Epidermal melanocyte (primary cell): ENCODE measurements at regions not wholly inside any gene's neighbourhood (a gene's known extent, or its start where the extent isn't known, plus 50 kb on each side); places are given as distances from the start of the nearest gene placed in this dataset.

Source experiments
- DNase-seq: peaks from one replicate; pipeline ENCODE4 v3.0.0; 2011; ENCODE audit warnings: low spot score; ENCODE audit not compliant: insufficient read length

DNA sequence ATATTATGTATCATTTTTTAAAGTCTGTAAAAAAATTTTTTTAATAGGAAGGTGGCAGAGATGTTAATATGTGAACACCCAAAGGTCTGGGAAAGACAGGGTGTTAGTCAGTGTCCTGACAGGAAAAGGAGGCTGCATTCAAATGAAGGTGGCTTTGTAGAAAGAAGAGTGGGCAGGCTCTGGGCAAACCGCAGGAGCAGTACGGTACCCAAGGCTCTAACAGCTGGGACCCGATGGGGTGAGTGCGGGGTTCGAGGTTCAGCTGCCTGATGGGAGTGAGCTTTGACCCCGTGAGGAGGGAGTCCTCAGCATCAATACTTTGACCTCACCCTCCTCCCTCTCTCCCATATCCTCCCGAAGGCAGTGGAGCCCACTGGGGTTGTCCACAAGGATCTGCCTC lies 142.5 kb downstream of the C11orf91 start:
- DNase-seq: no peak

DNA sequence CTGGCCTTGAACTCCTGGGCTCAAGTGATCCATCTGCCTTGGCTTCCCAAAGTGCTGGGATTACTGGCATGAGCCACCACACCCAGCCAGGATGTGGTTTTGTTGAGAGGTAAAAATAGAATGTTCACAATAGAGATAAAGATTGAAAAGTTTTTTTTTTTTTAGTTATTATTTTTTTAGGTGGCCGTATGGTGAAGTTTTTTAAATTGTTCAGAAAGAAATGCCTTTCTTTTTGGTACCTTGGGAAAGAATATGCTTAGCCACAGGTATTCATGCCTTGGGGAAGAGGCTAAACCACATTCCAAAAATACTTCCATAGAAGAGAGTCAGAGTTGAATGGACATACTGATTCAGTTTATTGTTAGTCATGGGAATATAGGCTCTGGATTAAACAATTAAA lies 143.4 kb downstream of the C11orf91 start:
- DNase-seq: no peak

DNA sequence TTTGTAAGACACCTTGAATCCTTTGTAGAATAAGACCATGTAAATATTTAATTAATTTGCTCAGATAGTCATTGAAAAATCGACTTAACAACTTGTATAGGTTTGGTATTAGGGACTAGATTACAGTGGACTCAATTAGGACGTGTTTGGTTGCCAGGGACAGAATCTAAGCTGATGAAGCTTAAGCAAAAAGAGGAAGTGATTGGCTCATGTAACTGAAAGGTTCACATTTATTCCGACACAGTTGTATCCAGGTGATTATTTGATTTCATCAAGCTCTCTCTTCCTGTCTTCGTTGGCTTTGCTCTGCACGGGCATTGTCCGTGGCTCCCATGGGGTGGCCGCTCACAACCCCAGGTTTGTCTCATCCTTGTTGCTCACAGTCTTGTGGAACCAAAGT lies 146.4 kb downstream of the C11orf91 start:
- DNase-seq: no peak

DNA sequence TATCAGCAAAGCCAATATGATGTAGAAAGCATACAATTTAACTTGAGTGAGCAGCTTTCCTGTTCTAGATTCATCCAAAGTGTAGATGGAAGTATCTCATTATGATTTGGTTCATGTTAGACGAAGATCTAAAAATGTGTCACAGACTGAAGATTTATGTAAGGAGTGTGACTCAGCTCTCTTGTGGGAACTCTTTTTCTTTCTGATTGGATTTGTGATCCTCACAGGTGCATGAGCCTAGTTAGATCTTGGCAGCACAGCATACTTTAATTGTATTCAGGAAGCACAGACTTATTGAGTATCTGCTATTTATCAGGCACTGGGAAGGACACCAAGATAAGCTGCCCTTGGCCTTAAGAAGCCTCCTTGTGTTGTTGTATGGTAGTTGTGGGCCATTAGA lies 147.1 kb downstream of the C11orf91 start:
- no peak for DNase-seq

DNA sequence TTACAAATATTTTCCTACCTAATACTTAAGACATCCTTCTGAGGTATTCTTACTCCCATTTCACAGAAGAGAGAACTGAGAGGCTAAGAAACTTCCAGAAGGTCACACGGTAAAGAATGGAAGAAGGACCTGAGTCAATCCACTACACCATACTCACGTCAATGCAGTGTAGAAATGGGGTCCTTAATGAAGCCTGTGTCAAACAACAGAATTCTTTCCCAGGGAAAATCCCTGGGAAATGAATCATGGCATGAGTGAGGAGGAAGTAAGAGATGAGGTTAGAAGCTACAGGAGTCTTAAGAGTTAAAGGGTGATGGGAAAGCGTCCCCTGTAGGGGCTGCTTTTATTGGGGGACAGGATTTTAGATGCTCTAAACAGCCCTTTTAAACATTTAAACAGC lies 147.9 kb downstream of the C11orf91 start:
- no peak for DNase-seq

DNA sequence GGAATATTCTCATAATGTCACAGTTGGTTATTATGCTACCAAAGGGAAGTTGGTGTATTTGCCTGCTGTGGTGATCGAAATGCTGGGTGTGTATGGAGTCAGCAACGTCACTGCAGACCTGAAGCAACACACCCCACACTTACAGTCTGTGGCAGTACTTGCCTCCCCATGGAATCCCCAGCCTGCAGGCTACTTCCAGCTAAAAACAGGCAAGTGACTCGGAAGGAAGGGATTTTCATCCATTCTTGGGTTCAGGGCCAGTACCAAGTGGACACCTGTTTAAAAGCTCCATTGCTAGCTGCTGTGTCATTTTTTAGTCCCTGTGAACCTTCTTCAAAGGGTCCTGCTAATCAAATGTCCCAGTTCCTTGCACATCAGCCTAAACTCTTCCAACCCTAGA lies 149.6 kb downstream of the C11orf91 start:
- no peak for DNase-seq

DNA sequence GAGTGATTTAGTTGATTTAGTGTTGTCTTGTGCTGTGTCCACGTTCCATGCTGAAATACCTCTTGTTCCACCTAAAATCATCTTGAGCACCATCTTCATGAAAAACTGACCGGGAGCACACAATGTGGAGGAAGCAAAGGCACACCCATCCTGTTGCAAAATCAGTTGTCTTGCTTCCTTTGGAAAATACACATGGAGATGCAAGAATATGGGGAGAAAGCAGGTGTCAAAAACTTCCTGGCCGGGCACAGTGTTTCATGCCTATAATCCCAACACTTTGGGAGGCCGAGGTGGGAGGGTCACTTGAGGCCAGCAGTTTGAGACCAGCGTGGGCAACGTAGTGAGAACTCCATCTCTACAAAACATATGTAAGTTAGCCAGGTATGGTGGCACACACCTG lies 151.1 kb downstream of the C11orf91 start:
- no peak for DNase-seq

DNA sequence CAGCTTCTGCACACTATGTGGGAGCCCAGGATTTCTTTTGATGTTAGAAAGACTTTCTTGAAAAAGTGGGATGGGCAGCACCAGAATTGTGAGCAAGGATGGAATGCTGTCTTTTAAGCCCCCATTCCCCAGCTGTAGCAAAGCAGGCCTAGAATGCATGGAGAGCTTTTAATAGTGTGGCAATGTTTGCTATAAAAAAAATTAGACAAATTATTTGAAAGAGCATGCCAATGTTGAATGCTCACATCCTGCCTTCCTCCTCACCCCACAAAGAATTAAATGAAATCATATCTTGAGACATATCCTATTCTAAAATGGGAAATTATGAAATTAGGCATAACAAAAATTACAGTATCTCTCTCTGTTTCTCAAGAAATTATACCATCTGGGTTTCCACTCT lies 154.7 kb downstream of the C11orf91 start:
- no peak for DNase-seq

DNA sequence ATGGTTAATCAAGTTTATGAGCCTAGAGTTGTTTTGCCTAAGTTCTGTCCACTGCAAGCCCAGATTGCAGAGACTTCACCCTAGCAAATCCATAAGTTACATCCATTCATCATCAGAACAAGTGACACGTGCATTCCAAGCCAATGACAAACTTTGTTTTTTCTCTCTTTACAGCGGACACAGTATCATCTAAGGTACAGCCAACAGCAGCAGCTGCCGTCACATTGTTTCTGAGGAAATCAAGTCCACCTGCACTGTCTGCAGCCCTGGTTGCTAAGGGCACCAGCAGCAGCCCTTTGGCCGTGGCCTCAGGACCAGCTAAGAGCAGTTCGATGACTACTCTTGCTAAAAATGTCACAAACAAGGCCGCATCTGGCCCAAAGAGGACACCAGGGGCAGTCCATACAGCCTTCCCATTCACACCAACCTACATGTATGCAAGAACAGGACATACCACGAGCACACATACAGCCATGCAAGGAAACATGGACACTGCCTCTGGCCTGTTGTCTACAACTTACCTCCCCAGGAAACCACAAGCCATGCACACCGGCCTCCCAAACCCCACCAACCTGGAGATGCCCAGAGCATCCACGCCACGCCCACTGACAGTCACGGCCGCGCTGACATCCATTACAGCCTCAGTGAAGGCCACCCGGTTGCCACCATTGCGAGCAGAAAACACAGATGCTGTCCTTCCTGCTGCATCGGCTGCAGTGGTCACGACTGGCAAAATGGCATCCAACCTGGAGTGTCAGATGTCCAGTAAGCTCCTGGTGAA lies 155.8 kb downstream of the C11orf91 start:
- DNase-seq: no peak

DNA sequence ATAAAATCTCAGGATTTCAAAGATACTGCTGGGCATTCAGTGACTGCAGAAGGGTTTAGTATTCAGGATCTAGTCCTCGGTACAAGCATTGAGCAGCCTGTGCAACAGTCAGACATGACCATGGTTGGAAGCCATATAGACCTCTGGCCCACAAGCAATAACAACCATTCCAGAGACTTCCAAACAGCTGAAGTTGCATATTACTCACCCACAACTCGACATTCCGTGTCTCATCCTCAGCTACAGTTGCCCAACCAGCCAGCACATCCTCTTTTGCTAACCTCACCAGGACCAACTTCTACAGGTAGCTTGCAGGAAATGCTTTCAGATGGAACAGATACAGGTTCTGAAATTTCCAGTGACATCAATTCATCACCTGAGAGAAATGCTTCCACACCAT lies 156.8 kb downstream of the C11orf91 start:
- DNase-seq: no peak

DNA sequence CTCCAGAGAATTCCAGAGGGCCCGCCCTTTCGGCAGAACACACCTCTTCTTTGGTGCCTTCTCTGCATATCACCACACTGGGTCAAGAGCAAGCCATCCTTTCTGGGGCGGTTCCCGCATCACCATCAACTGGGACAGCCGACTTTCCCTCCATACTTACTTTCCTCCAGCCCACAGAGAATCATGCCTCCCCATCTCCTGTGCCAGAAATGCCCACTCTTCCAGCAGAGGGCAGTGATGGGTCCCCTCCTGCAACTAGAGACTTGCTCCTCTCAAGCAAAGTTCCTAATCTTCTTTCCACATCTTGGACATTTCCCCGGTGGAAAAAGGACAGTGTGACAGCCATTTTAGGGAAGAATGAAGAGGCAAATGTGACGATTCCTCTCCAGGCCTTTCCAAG lies 157.7 kb downstream of the C11orf91 start:
- peak; percentile 56 for DNase-seq

DNA sequence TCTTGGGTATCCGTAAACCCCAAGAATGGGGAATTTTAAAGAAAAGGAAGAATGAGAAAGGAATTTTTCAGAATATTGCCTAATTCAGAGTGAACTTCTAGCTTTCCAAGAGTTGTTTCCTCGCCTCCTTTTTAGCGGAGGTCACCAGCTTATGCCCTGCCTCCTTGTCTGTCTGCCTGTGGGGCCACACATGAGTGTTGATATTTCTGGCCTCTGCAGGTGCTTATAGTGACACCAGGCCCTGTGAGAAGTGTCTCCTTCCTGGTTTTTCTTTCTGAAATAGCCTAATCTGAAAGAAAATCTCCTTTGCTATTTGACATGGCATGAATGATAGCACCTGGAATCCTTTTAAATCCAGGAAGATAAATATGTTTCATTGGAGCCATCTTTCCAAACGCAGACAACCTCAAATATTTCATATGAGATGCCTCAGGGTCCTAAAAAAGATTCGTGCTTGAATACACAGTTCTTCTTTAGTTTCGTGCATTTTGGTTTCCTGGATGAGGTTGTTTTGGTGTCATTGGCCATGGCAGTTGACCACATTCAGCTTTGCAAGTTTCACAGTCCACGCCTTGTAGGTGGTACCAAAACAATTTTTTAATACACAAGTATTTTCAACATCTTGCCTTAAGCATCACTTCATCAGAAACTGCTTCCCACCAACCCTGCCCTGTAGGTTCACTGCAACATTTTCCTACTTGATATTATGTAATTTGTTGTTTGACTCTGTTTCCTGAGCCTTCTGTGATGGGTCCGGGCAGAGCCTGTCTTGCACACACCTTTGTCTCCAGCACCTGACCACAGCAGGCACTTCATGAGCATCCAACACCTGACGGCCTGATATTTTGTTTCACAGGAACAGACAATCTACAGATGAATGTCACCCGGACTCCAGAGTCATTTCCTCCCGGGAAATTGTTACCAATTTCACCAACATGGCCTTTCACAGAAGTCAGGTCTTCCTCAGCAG lies 159.4 kb downstream of the C11orf91 start:
- DNase-seq: no peak

DNA sequence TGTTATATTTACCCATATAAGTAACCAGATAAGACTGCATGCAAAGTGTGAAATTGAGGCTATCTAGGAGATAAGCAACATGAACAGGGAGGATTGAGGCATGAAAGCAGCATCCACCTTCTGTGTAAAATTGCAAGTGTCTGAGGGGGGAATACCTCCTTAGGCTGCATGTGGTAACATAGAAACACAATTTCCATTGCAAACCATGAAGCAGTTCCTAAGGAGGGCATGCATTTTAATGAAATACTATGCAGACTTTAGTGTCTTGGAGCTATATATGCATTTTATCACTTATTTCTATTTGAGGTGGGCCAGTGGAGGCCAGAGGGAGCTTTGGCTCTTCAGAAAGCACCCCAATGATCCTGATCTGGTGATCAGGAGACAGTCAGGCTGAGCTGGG lies 160.2 kb downstream of the C11orf91 start:
- no peak for DNase-seq

DNA sequence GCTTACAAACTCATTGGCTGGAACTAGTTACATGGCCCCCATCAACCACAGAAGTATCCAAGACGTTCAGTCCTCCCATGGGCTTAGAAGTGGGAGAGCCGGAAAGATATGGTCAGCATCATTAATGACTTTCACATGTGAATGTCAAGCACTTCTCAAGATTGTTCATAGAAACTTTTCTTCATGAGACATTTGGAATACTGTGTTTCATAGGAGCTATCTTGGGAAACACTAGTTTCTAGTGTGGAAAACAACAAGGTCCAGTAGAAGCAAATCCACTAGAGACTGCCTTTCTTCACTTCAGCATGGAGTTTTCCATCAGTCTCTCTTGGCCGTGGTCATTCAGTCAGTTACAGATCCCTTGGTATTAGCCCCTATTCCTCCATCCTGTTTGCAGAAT lies 160.9 kb downstream of the C11orf91 start:
- no peak for DNase-seq

DNA sequence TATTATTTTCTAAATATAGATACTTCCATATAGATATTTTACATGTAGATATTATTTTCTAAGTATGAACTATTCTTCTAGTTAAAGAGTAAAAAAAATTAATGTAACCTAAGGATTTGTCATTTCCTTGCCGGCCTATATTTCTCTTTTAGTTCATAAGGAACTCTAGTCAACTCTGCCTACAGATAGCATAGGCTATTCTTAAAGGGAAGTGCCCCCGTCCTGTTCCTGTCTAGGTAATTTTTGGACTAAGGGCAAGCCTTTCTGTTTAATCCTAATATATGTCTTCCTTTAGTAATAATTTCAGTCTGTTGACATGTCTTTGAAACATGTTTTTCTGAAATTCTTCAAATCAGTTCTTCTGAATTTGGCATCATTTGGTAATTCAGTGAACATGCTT lies 161.9 kb downstream of the C11orf91 start:
- DNase-seq: no peak

DNA sequence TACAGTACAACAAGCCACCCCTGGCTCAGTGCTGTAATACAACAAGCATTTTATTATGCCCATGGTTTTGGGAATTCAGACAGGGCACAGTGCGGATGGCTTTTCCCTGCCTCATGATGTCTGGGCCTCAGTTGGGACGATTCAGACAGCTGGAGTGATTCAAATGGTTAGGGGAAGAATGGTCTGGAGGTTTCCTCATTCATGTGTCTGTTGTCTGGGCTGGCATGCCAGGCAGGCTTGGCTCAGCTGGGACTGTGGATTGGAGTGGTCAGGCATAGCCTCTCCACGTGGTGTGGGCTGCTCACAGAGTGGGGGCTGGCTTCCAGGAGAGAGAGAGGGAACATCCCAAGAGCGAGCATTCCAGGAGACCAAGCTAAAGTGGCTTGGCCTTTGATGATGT lies 164.4 kb downstream of the C11orf91 start:
- no peak for DNase-seq

DNA sequence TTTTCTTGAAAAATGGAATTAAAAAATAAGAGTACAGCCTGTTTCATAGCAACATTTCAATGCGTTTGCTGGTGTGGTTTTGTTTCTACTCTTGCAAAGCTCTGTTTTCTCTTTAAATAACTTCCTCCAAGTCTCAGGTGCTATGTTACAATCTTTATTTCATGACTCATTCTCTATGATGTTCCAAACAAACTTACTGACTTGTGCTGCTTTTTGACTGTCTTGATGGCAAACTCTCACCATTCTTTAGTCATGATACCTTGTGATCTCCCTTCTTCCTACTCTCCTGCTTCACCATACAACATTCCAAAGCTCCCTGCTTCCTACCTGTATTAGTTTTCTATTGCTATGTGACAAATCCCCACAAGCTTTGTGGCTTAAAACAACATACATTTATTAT lies 166.1 kb downstream of the C11orf91 start:
- DNase-seq: no peak

DNA sequence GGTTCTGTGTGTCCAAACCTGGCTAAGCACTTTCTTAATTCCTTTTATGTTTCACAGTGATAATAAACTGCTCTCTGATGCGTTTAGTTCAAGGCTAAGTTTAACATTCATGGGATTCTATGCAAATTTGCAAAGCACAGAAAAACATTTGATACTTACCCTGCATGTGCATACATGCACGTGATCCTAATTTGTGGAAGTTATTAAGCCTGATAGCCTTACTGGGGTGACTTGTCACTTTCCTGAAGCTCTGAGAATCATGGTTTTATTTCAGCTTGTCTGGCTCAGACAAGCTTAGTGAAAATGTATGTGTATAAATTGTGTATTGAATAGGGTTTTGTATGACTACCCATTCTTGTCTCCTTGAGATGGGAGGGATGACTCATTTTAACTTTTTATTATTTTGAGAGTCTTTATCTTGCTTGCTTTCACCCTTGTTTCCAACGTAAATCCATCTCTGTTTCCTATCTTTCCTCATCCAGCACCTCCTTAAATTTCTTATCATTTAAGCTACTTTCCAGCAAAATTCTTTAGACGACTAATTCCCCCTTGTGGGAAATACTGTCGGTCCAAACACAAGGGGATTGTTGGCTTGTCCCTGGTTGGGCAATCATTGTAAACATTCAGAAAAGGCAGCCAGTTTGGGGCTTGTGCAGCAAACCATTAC lies 167.1 kb downstream of the C11orf91 start:
- DNase-seq: no peak

DNA sequence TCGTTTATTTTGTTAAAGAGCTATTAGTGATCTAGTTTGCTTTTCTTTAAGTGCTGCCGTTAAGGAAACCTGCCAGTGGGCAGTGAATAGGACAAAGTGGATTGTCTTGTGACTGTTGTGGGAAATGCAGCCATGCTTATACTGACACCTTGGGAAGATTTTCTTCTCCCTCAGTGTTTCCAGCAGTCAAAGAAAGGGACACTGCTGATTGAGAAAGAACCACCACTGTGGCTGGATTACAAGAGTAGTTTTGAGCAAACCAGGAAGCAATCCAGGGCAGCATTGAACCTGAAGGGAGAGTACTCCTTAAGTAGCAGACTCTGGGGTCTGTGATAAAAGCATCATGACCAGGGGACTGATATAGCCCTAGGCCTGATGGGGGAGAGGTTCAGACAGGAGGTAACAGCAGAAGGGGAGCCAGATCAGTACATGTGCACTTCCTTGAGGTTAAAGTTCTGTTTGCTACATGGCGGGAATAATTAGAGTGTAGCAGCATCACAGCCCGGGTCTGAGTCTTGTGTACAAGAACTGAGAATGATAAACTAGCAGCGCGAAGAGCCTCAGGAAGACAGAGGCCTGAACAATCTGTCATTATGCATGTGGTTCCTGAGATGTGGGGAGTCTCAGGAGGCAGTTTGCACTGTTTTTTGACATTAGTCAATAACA lies 167.8 kb downstream of the C11orf91 start:
- DNase-seq: no peak

DNA sequence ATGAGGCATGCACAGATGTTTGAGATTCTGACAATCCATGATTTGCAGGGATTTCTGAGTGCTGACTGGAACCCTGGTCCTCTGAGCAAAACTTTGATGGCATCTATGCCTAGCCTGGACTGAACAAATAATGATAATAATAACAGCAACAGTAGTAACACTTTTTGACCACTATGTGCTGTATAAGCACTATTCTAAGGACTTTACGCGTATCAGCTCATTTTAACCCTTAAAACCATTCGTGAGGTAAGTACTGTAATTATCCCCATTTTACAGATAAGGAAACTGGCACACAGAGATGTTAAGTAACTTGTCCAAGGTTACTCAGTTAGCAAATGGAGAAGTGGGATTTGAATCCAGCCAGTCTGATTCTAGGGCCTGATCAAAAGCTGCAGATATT lies 168.4 kb downstream of the C11orf91 start:
- DNase-seq: no peak

DNA sequence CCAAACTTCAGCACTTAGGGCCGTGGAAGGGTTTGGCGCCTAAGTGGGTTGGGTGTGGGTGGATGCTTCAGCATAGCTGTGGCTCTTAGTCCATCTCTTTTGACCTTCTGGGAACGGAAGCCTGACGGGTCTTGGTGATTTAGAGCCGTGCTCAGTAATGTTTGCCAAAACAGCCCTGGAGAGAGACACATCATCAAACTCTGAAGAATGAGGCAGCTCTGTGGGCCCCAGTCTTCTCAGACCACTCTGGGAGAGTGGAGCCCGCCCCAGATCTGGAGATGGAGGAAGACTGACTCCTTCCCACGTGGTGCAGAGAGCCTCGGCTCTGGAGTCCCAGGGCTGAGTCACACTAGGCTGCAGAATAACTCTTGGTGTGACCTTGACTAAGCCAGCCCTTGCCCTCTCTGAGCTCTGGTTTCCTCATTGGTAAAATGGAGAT lies 168.9 kb downstream of the C11orf91 start:
- DNase-seq: no peak
